Thyroid gland (tissue), 4 donors: ENCODE measurements at regions not wholly inside any gene's neighbourhood (a gene's known extent, or its start where the extent isn't known, plus 50 kb on each side); places are given as distances from the start of the nearest gene placed in this dataset.
A peak's percentile ranks its signal among the peaks of the same experiment; 100 is the strongest.

Source experiments
- CTCF ChIP-seq, 6 experiments: fragments of 200-600 bp in 3 of 6; fragments of 450-650 bp in 3 of 6; sonication (generic) in 3 of 6; IDR thresholded peaks; one replicate each; pipeline ENCODE4 v1.5.1; 2016 to 2019; ENCODE audit warnings: antibody characterized with exemption in 6 of 6, mild to moderate bottlenecking in 2 of 6, inconsistent platforms in 1 of 6, moderate library complexity in 1 of 6
- POLR2A ChIP-seq, 2 donors: fragments of 450-650 bp; IDR thresholded peaks; one replicate each; pipeline ENCODE4 v1.6.1; 2017; ENCODE audit warnings: antibody characterized with exemption in 2 of 2, mild to moderate bottlenecking in 2 of 2, moderate library complexity in 1 of 2

- TF ChIP-seq CTCF (IDR thresholded peaks at IDR 0.05) (peak in 4 of 6 experiments; percentile 14 to 54 (median 44)), POLR2A (IDR thresholded peaks at IDR 0.05) (no peak)
Observed at GRCh38 chr14:49461529-49462401, 124.4 kb downstream of the RPS29 start.
